Astrocyte of the hippocampus (primary cell): ENCODE measurements at regions not wholly inside any gene's neighbourhood (a gene's known extent, or its start where the extent isn't known, plus 50 kb on each side); places are given as distances from the start of the nearest gene placed in this dataset.

ENCODE experiments used
- DNase-seq: peaks from one replicate; pipeline ENCODE4 v3.0.0; 2011; ENCODE audit warnings: low read depth, low spot score

- DNase-seq, result peak; percentile 90
These were observed 173.3 kb upstream of the ERBB4 start for GRCh38 chr2:212711856-212712255.

DNA sequence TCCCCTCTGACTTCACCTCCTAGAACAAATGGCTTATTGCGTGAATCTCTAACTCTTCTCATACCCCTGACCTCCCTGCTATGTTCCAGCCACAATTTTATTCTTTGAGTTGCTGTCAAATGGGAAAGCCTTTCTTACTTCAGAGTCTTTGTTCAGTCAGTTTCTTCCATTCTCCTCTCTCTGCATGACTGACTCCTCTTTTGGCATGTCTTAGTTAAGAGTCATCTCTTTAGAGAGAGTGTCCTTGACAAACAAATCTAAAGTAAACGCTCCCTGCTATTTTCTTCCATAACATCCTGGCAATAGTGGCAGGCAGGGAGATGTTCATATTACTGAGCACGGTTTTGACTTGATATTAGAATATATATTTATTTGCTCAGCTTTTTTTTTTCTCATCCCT, 170.7 kb upstream of the ERBB4 start:
- DNase-seq, result peak; percentile 40

- DNase-seq, result peak; percentile 33
These were observed 169.8 kb upstream of the ERBB4 start for GRCh38 chr2:212708355-212708754.

DNA sequence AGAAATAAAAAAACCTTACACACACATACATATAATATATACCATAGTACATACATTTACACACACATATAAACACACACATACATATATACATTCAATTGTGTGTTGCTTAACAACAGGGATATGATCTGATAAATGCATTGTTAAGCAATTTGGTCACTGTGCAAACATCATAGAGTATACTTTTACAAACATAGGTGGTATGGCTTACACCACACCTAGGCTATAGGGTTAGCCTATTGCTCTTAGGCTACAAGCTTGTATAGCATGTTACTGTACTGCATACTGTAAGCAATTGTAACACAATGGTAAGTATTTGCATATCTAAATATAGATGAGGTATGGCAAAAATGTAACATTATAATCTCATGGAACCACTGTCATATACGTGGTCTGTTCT, 156.8 kb upstream of the ERBB4 start:
- no peak for DNase-seq

GRCh38 chr2:212694398-212694797, 155.8 kb upstream of the ERBB4 start:
- no peak for DNase-seq

DNA sequence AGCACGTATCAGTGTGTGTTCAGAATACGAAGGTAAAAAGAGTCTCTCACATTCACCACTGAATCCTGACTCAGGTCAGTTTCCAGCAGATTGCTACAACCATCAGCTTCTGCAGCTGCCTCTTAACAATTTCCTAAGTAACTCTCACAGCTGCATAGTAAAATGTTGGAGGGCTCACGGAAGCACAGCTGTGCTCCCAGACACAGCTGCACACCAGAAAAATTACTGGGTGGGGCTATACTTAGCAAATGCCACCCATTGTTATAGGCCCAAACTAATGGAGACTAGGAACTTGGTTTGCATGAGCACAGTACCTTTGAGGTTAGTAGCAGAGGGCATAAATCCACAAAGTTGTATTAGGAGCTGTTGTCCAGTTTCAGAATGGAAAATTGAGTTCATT, 153.9 kb upstream of the ERBB4 start:
- DNase-seq, result no peak

DNA sequence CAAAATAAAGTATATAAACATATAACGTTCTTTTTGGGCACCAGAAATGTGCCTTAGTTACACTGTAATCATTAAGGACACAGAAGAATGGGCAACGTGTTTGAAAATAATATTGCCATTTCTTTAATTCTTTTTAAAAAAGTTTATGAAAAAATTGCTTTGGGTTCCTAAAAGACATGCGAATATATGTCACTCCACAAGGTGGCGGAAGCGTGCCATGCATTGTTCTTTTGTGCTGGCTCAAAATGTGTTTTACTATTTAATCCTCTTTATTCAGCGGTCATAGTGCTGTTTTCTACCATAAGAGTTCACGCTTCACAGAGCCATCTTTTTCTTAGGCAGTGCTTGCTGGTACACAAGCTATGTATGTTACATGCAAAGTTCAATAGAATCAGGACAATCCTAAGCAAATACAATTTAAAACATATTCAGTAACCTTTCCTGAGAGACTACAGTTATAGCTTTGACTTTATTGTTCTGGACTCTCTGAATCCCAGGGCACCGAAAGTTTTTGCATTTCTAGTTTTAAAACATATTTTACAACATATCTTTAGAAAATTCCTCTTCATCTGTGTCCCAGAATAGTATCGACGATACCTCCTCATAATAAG, 147.8 kb upstream of the ERBB4 start:
- peak; percentile 86 for DNase-seq

DNA sequence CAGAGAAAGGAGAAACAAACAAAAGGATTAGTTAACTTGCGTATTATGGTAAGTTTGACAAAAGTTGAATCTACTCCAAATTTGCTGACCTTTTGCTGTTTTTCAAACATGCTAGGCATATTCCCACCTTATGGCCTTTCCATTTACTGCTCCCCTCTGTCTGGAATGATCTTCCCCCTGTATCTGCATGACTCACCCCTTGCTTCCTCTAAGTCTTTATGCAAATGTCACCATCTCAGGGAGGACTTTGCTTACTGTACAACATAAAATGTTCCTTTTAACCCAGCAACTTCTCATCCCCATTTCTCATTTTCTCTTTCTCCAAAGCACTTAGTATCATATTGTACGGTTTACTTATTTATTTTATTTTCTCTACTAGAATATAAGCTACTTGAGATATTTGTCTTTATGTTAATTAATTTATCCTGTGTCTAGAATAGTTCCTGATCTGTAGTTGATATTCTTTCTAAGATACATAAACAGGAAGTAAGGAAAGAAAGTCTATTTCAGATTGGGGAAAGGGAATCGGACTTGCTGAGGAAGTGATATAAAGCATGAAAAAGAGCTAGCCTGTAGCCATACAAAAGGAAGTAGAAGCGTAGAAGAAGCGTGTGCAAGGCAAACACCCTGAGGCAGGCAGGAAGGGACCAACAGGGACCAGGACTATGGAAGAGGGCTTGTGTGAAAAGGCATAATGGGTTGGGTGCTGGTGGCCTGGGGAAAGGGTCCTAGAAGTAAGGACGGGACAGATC, 144.9 kb upstream of the ERBB4 start:
- peak; percentile 49 for DNase-seq

- no peak for DNase-seq
These were observed 144.3 kb upstream of the ERBB4 start for GRCh38 chr2:212682937-212683336.

DNA sequence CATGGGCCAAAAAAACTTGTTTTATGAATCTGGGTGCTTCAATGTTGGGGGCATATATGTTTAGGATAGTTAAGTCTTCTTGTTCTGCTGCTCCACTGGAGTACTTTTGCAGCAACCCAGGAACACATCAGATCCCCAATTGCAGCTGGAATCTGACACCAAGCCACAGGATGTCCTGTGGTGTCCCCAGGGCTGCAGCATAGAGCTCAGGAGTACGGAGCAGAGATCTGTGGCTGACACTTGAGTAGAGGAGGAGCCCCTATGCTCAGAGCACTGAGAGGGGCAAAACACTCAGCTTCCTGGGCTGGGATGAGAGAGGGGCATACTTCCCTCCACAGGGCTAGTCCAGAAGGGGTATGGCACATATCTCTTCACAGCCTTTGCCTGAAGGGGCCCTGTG, 138.9 kb upstream of the ERBB4 start:
- DNase-seq, result no peak

GRCh38 chr2:212672186-212672585, 133.6 kb upstream of the ERBB4 start:
- no peak for DNase-seq

DNA sequence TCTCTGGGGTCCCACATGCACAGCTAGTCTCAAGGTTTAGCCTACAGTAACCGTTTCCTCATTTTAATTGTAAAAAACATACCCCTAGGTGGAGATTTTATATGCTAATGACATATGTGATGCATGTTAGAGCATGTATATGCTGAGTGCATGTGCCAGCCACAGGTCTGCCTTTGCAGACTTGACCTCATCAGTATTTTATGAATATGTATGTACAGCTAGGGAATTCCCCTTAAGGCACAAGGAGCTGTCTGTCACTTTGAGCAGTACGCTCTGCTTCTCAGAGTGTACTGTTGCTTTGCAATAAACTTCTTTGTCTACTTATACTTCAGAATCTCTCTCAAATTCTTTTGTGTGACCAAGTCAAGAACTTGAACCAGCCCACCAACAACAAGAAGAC, 131.2 kb upstream of the ERBB4 start:
- no peak for DNase-seq

- peak; percentile 46 for DNase-seq
These were observed 129.2 kb upstream of the ERBB4 start for GRCh38 chr2:212667751-212668316.

DNA sequence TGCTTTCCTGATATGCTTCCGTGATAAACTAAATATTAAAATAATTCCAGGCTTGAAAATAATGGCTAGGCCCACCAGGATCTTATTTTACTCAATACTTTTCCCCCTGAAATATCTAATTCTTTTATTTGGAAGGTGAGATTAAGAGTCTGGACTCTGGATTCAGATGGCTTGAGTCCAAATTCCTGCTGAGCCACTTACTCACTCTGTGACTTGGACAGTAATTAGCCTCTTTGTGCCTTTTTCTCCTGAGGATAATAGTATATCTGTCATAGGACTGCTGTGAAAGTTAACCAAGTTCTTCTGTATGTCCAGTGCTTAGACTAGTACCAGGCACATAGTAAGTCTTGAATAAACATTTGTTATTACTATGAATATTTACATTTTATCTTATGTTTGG, 127.3 kb upstream of the ERBB4 start:
- DNase-seq, result peak; percentile 63

DNA sequence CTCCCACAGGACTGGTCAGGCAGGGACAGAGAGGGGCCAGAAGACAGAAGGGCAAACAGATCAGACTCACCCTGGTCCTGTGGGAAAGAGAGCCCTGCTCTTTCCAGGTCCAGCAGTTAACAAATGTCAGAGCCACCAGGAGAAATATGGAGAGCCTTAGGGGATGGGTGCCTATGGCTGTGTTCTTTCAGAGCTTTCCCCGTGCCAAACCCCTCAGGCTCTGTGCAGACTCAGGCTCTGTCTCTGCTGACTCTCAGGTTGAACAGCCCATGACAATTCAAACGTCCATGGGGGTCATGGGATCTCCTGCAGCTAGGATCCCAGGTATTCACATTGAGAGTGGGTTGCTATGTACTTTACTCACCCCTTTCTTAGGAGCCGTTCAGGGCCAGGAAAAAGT, 120.8 kb upstream of the ERBB4 start:
- DNase-seq, result no peak

DNA sequence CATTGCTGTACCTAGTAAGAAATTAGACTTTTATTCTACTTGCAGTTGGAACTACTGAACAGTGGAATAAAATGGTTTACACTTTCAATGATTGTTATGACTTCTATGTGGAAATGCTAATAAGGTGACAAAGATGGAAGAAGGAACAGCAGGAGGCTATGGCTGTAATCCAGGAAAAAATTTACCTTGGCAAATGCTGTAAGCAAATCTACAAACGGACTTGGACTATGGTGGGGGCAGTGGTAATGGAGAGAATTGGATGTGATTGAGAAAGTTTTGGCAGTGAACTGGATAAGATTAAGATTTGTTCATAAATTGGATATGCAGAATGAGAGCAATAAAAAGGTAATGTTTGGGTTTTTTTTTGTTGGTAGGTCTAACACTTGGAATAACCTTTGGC, 111.0 kb upstream of the ERBB4 start:
- DNase-seq, result peak; percentile 70

DNA sequence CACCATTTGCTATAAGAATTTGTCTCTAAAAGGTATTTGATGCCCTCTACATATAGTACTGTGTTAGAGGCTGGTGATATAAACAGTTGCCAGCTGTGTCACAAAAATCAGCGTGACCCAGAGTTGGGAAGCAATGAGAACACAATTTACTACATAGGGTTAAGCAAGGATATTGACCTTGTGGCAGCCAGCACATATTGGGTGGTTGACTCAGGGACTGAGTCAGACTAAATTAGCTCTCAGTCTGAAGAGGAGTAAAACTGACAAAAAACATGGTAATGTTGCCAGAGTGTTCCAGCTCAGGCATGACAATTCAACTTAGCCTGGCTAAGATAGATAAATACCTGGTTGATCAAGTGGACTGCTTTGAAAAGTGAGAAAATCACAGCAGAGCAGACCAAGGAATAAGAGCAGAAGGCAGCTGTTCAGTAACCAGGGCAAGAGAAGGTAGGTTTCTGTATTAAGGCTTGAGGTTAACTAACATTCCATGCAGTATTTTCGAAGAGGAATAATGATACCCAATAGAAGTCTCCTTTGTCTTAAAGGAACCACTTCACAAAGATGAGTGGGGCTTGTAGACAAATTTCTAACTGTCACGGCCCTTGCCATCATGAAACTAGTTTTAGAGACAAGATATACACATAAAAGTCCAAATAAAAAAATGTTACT, 108.2 kb upstream of the ERBB4 start:
- DNase-seq, result peak; percentile 74

- DNase-seq, result no peak
These were observed 105.7 kb upstream of the ERBB4 start for GRCh38 chr2:212644195-212644837.

DNA sequence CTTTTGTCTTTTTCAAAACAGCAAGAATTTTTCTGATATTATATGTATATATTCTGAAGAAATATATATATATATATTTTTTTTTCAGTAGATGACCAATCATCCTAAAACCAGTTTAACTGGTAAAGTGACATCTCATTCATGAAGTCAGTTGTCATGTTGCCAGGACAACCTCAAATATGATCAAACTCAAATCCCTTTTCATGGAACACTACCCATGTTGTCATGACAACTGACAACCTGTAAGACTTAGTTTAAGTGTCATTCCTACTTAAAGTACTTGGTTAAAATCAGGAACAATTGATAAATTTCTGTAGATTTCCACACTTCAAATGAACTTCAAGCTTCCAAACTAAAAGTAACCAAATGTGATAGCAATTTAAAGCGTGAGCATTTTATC, 101.8 kb upstream of the ERBB4 start:
- no peak for DNase-seq

DNA sequence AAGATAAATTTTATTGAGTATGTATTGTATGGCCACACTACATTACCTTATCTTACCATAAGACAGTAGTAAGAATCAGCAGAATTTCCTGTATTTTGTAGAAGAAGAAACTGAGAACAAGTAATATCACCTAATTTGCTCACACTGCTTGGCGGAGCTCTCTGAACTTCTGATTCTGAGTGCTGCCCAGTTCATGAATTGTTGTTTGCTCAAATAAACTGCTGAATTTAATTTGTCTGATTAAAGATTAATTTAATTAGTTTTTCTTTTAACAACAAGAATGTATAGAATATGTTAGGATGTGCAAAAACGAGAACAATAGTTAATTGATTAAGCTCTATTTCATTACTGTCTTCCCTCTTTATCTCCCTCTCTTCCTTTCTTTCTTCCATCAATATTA, 100.1 kb upstream of the ERBB4 start:
- no peak for DNase-seq

- no peak for DNase-seq
These were observed 90.0 kb upstream of the ERBB4 start for GRCh38 chr2:212628586-212628985.

- DNase-seq, result no peak
These were observed 87.8 kb upstream of the ERBB4 start for GRCh38 chr2:212626371-212626918.
